H9 (cell line): ENCODE measurements at regions not wholly inside any gene's neighbourhood (a gene's known extent, or its start where the extent isn't known, plus 50 kb on each side); places are given as distances from the start of the nearest gene placed in this dataset.

Experiments used
- DNase-seq: peaks from one replicate; pipeline ENCODE4 v3.0.0-alpha.2; 2017
- H2AFZ ChIP-seq: one replicate; pipeline ENCODE4 v1.6.1; 2013; ENCODE audit warnings: mild to moderate bottlenecking, low read length, control low read depth, moderate library complexity
- H2AK5ac ChIP-seq: 2 replicates; pipeline ENCODE4 v1.6.1; 2013; ENCODE audit warnings: low read length, control low read depth, mixed read lengths; ENCODE audit not compliant: insufficient read length
- H2BK120ac ChIP-seq: one replicate; pipeline ENCODE4 v1.6.1; 2013; ENCODE audit warnings: low read depth, mild to moderate bottlenecking, low read length, control low read depth, inconsistent platforms; ENCODE audit not compliant: poor library complexity, severe bottlenecking
- H2BK12ac ChIP-seq: 2 replicates; pipeline ENCODE4 v1.6.1; 2013; ENCODE audit warnings: low read length, control low read depth, mixed read lengths, low read depth; ENCODE audit not compliant: insufficient read length
- H2BK15ac ChIP-seq: 2 replicates; pipeline ENCODE4 v1.6.1; 2013; ENCODE audit warnings: low read depth, low read length, control low read depth
- H2BK20ac ChIP-seq: one replicate; pipeline ENCODE4 v1.6.1; 2013; ENCODE audit warnings: low read depth, mild to moderate bottlenecking, low read length, control low read depth, inconsistent platforms; ENCODE audit not compliant: poor library complexity, severe bottlenecking
- H2BK5ac ChIP-seq: 2 replicates; pipeline ENCODE4 v1.6.1; 2013; ENCODE audit warnings: low read length, control low read depth, mixed read lengths; ENCODE audit not compliant: insufficient read length
- H3K14ac ChIP-seq: 2 replicates; pipeline ENCODE4 v1.6.1; 2013; ENCODE audit warnings: low read length, control low read depth; ENCODE audit not compliant: insufficient read depth
- H3K18ac ChIP-seq: 2 replicates; pipeline ENCODE4 v1.6.1; 2013; ENCODE audit warnings: low read depth, mild to moderate bottlenecking, mixed read lengths, low read length, control low read depth; ENCODE audit not compliant: insufficient read length
- H3K23ac ChIP-seq: 2 replicates; pipeline ENCODE4 v1.6.1; 2013; ENCODE audit warnings: low read length, control low read depth, mixed read lengths, low read depth; ENCODE audit not compliant: insufficient read length
- H3K23me2 ChIP-seq: 2 replicates; pipeline ENCODE4 v1.6.1; 2013; ENCODE audit warnings: low read depth, mild to moderate bottlenecking, mixed read lengths, low read length, control low read depth; ENCODE audit not compliant: insufficient read length, poor library complexity, severe bottlenecking
- H3K27ac ChIP-seq: 2 replicates; pipeline ENCODE4 v1.5.1; 2013; ENCODE audit warnings: low read length, control low read depth, mixed read lengths, low read depth; ENCODE audit not compliant: insufficient read length
- H3K27me3 ChIP-seq: 2 replicates; pipeline ENCODE4 v1.6.1; 2013; ENCODE audit warnings: low read length, control low read depth, inconsistent platforms; ENCODE audit not compliant: insufficient read depth
- H3K4ac ChIP-seq: 2 replicates; pipeline ENCODE4 v1.6.1; 2013; ENCODE audit warnings: low read depth, mild to moderate bottlenecking, control low read depth, inconsistent platforms, low read length, moderate library complexity
- H3K4me1 ChIP-seq: 2 replicates; pipeline ENCODE4 v1.6.1; 2013; ENCODE audit warnings: low read length, control low read depth, inconsistent platforms; ENCODE audit not compliant: insufficient read depth
- H3K4me2 ChIP-seq: 2 replicates; pipeline ENCODE4 v1.6.1; 2013; ENCODE audit warnings: low read length, control low read depth, mixed read lengths; ENCODE audit not compliant: insufficient read length, insufficient read depth
- H3K56ac ChIP-seq: 2 replicates; pipeline ENCODE4 v1.6.1; 2013; ENCODE audit warnings: low read depth, mild to moderate bottlenecking, mixed read lengths, low read length, control low read depth; ENCODE audit not compliant: insufficient read length
- H3K79me1 ChIP-seq: 2 replicates; pipeline ENCODE4 v1.6.1; 2013; ENCODE audit warnings: low read depth, mild to moderate bottlenecking, moderate library complexity, low read length, control low read depth, inconsistent platforms; ENCODE audit not compliant: insufficient read depth, poor library complexity, severe bottlenecking
- H3K79me2 ChIP-seq: 2 replicates; pipeline ENCODE4 v1.6.1; 2013; ENCODE audit warnings: low read length, control low read depth, inconsistent platforms; ENCODE audit not compliant: insufficient read depth
- H3K9ac ChIP-seq: 2 replicates; pipeline ENCODE4 v1.6.1; 2013; ENCODE audit warnings: low read length, control low read depth, mixed read lengths; ENCODE audit not compliant: insufficient read length; ENCODE audit errors: extremely low read depth
- H3K9me3 ChIP-seq: one replicate; pipeline ENCODE4 v1.6.1; 2013; ENCODE audit warnings: low read depth, low read length, inconsistent platforms; ENCODE audit not compliant: control insufficient read depth
- H3T11ph ChIP-seq: one replicate; pipeline ENCODE4 v1.6.1; 2013; ENCODE audit warnings: mild to moderate bottlenecking, low read length, control low read depth, inconsistent platforms
- H4K20me1 ChIP-seq: one replicate; pipeline ENCODE4 v1.6.1; 2013; ENCODE audit not compliant: control insufficient read depth, insufficient read length, insufficient read depth
- H4K5ac ChIP-seq: 2 replicates; pipeline ENCODE4 v1.6.1; 2013; ENCODE audit warnings: low read depth, mild to moderate bottlenecking, mixed read lengths, low read length, control low read depth; ENCODE audit not compliant: insufficient read length
- H4K8ac ChIP-seq: replicated peaks from 2 replicates; pipeline ENCODE4 v1.6.1; 2013; ENCODE audit warnings: low read length, control low read depth, mixed read lengths, low read depth; ENCODE audit not compliant: insufficient read length
- H4K91ac ChIP-seq: 2 replicates; pipeline ENCODE4 v1.6.1; 2013; ENCODE audit warnings: low read depth, mild to moderate bottlenecking, moderate library complexity, mixed read lengths, low read length, control low read depth; ENCODE audit not compliant: insufficient read length
- H3K27ac Mint-ChIP-seq, 3 experiments: 2 replicates in 2 of 3; 3 replicates in 1 of 3; pipeline ENCODE4 v1.8.0; 2020 to 2021; ENCODE audit warnings: mixed read lengths in 3 of 3, mild to moderate bottlenecking in 1 of 3, moderate library complexity in 1 of 3
- H3K27me3 Mint-ChIP-seq: 2 replicates; pipeline ENCODE4 v1.8.0; 2021; ENCODE audit warnings: low read depth, mild to moderate bottlenecking, moderate library complexity, mixed read lengths
- H3K36me3 Mint-ChIP-seq, 3 experiments: 2 replicates in 2 of 3; 3 replicates in 1 of 3; pipeline ENCODE4 v1.8.0; 2020 to 2021; ENCODE audit warnings: low read depth in 3 of 3, mixed read lengths in 3 of 3; ENCODE audit not compliant: insufficient read depth in 1 of 3
- H3K4me1 Mint-ChIP-seq, 2 experiments: 2 replicates each; pipeline ENCODE4 v1.8.0; 2020; ENCODE audit warnings: mixed read lengths in 2 of 2
- H3K4me3 Mint-ChIP-seq, 2 experiments: 2 replicates in 1 of 2; 3 replicates in 1 of 2; pipeline ENCODE4 v1.8.0; 2020 to 2021; ENCODE audit warnings: mild to moderate bottlenecking in 2 of 2, mixed read lengths in 2 of 2, moderate library complexity in 1 of 2
- H3K9me3 Mint-ChIP-seq, 2 experiments: 2 replicates in 1 of 2; 3 replicates in 1 of 2; pipeline ENCODE4 v1.8.0; 2020; ENCODE audit warnings: mild to moderate bottlenecking in 2 of 2, mixed read lengths in 2 of 2, moderate library complexity in 1 of 2
- WGBS: extraction: QIAGEN DNeasy Blood & Tissue Kit; methylation state at CpG from one replicate; pipeline ENCODE4 v1.1.7; 2013; ENCODE audit warnings: missing lambda C conversion rate, low lambda C conversion rate, mixed read lengths; ENCODE audit not compliant: insufficient read length; ENCODE audit errors: extremely low coverage; 5-methylcytosine and 5-hydroxymethylcytosine counted together
- TF ChIP-seq, protein P1 (sequence below): fragments of 200-600 bp; sonication (generic); conservative IDR thresholded peaks from 3 replicates; pipeline ENCODE4 v1.8.0; 2021; ENCODE audit warnings: antibody characterized with exemption, mild to moderate bottlenecking

DNA sequence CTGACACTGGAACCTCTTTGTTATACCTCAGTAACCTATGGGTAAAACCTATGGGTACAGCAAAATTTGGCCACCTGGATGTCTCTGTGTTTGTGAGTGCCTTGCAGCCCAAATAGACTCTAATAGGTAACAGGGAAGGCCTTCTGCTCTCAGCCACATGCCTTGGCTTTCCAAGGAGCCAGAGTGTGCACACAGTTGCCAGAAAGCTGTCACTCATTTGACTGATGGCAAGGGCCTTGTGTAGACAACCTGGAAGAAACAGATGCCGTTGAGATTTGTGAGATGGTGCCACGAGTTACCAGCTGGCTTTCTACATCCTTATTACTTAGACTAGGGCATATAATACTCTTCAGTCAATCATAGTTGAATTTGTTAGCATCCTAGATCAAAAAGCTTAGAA, 90.1 kb upstream of the RAB12 start:
- Histone ChIP-seq H3K23ac (no peak overlapping the region), H2BK5ac (no peak overlapping the region), H3K79me1 (no peaks in the 10 kb centered on the region), H2BK120ac (no peak overlapping the region), H4K20me1 (no peaks in the 10 kb centered on the region), H2AK5ac (no peak overlapping the region), H3K79me2 (no peaks in the 10 kb centered on the region), H2AFZ (no peak overlapping the region), H2BK15ac (no peak overlapping the region), H4K5ac (no peak overlapping the region), H4K91ac (no peak overlapping the region), H2BK12ac (no peak overlapping the region), H2BK20ac (no peak overlapping the region), H3K4ac (no peak overlapping the region), H3K9ac (no peak overlapping the region), H4K8ac (no peak overlapping the region), H3K23me2 (no peaks in the 10 kb centered on the region), H3K18ac (no peak overlapping the region), H3K56ac (no peak overlapping the region), H3K14ac (no peak overlapping the region), H3K4me1 (no peaks in the 10 kb centered on the region; the same call in 1 of the 2 replicates), H3K27me3 (no peaks in the 10 kb centered on the region), H3K4me2 (no peak overlapping the region), H3K9me3 (no peaks in the 10 kb centered on the region), H3K27ac (no peak overlapping the region), H3T11ph (no peak overlapping the region)
- Mint-ChIP-seq H3K4me3 (no peak overlapping the region), H3K36me3 (peaks cover 3 to 15% (median 6%) of the 10 kb centered on the region in 3 experiments; a peak in 5 of 7 replicates), H3K27ac (no peak overlapping the region), H3K9me3 (peaks cover 16 to 22% of the 10 kb centered on the region in 2 experiments; a peak in 4 of 5 replicates), H3K27me3 (peaks cover 4% of the 10 kb centered on the region; the same call in 1 of the 2 replicates), H3K4me1 (peaks cover 0 to 6% of the 10 kb centered on the region in 2 experiments; a peak in 2 of 4 replicates)
- no peak for DNase-seq
- no CpG with 5 or more reads among the region's 2 CpGs for WGBS
- TF ChIP-seq, protein P1, sequence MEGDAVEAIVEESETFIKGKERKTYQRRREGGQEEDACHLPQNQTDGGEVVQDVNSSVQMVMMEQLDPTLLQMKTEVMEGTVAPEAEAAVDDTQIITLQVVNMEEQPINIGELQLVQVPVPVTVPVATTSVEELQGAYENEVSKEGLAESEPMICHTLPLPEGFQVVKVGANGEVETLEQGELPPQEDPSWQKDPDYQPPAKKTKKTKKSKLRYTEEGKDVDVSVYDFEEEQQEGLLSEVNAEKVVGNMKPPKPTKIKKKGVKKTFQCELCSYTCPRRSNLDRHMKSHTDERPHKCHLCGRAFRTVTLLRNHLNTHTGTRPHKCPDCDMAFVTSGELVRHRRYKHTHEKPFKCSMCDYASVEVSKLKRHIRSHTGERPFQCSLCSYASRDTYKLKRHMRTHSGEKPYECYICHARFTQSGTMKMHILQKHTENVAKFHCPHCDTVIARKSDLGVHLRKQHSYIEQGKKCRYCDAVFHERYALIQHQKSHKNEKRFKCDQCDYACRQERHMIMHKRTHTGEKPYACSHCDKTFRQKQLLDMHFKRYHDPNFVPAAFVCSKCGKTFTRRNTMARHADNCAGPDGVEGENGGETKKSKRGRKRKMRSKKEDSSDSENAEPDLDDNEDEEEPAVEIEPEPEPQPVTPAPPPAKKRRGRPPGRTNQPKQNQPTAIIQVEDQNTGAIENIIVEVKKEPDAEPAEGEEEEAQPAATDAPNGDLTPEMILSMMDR, result no peak
